Nephron (organoid): ENCODE measurements at regions not wholly inside any gene's neighbourhood (a gene's known extent, or its start where the extent isn't known, plus 50 kb on each side); places are given as distances from the start of the nearest gene placed in this dataset.
A peak's percentile ranks its signal among the peaks of the same experiment; 100 is the strongest.

Experiments used
- H3K27ac Mint-ChIP-seq, 3 experiments: 2 replicates each; pipeline ENCODE4 v1.8.0; 2020; ENCODE audit warnings: mixed read lengths in 3 of 3, mild to moderate bottlenecking in 2 of 3, moderate library complexity in 1 of 3
- H3K27me3 Mint-ChIP-seq: 2 replicates; pipeline ENCODE4 v1.8.0; 2021; ENCODE audit warnings: low read depth, mild to moderate bottlenecking, moderate library complexity, mixed read lengths
- H3K36me3 Mint-ChIP-seq: 2 replicates; pipeline ENCODE4 v1.8.0; 2020; ENCODE audit warnings: low read depth, mixed read lengths
- H3K4me1 Mint-ChIP-seq: 2 replicates; pipeline ENCODE4 v1.8.0; 2020; ENCODE audit warnings: mixed read lengths
- H3K4me3 Mint-ChIP-seq, 3 experiments: 2 replicates each; pipeline ENCODE4 v1.8.0; 2020; ENCODE audit warnings: mild to moderate bottlenecking in 3 of 3, mixed read lengths in 3 of 3, moderate library complexity in 2 of 3
- H3K9me3 Mint-ChIP-seq: 2 replicates; pipeline ENCODE4 v1.8.0; 2020; ENCODE audit warnings: mixed read lengths
- CTCF ChIP-seq, 3 experiments: fragments of 200-600 bp; sonication (generic); IDR thresholded peaks; one replicate each; pipeline ENCODE4 v1.5.0; 2021; ENCODE audit warnings: antibody characterized with exemption in 3 of 3; ENCODE audit not compliant: unreplicated experiment in 3 of 3

- Mint-ChIP-seq H3K9me3 (no peaks in the 10 kb centered on the region), H3K4me3 (peak overlapping the region in 1 of 3 experiments; percentile 9), H3K4me1 (peaks cover 18% of the 10 kb centered on the region), H3K27ac (peak overlapping the region in 2 of 3 experiments; percentile 36 to 69), H3K36me3 (no peaks in the 10 kb centered on the region), H3K27me3 (peaks cover 15% of the 10 kb centered on the region)
- no peak for TF ChIP-seq CTCF (IDR thresholded peaks at IDR 0.05; ENCODE audit: unreplicated experiment in 3 of 3)
Observed at GRCh38 chr2:156818944-156819343, 382.8 kb downstream of the GPD2 start.

- Mint-ChIP-seq H3K4me3 (no peak overlapping the region), H3K36me3 (no peaks in the 10 kb centered on the region), H3K27ac (peak overlapping the region; percentile 7 to 77 (median 46)), H3K9me3 (peaks cover 9% of the 10 kb centered on the region), H3K27me3 (peaks cover 9% of the 10 kb centered on the region), H3K4me1 (peaks cover 8% of the 10 kb centered on the region)
- TF ChIP-seq CTCF (IDR thresholded peaks at IDR 0.05; ENCODE audit: unreplicated experiment in 3 of 3): no peak
Observed at GRCh38 chr2:156826341-156826933, 390.3 kb downstream of the GPD2 start.

GRCh38 chr2:156834431-156834830 lies 398.3 kb downstream of the GPD2 start:
- H3K9me3 Mint-ChIP-seq: peaks cover 9% of the 10 kb centered on the region
- H3K27me3 Mint-ChIP-seq: no peaks in the 10 kb centered on the region
- no peaks in the 10 kb centered on the region for H3K36me3 Mint-ChIP-seq
- H3K27ac Mint-ChIP-seq: no peak overlapping the region
- TF ChIP-seq CTCF (IDR thresholded peaks at IDR 0.05; ENCODE audit: unreplicated experiment in 3 of 3): no peak
- H3K4me1 Mint-ChIP-seq: no peaks in the 10 kb centered on the region
- no peak overlapping the region for H3K4me3 Mint-ChIP-seq

GRCh38 chr2:156837635-156838370 lies 401.6 kb downstream of the GPD2 start:
- no peak overlapping the region for H3K4me3 Mint-ChIP-seq
- no peak overlapping the region for H3K27ac Mint-ChIP-seq
- H3K36me3 Mint-ChIP-seq: no peaks in the 10 kb centered on the region
- peaks cover 2% of the 10 kb centered on the region for H3K9me3 Mint-ChIP-seq
- no peaks in the 10 kb centered on the region for H3K4me1 Mint-ChIP-seq
- TF ChIP-seq CTCF (IDR thresholded peaks at IDR 0.05; ENCODE audit: unreplicated experiment in 3 of 3): no peak
- no peaks in the 10 kb centered on the region for H3K27me3 Mint-ChIP-seq

GRCh38 chr2:156841321-156841720 lies 405.1 kb downstream of the GPD2 start:
- no peak overlapping the region for H3K27ac Mint-ChIP-seq
- H3K27me3 Mint-ChIP-seq: no peaks in the 10 kb centered on the region
- no peaks in the 10 kb centered on the region for H3K9me3 Mint-ChIP-seq
- no peak overlapping the region for H3K4me3 Mint-ChIP-seq
- no peaks in the 10 kb centered on the region for H3K36me3 Mint-ChIP-seq
- H3K4me1 Mint-ChIP-seq: no peaks in the 10 kb centered on the region
- no peak for TF ChIP-seq CTCF (IDR thresholded peaks at IDR 0.05; ENCODE audit: unreplicated experiment in 3 of 3)
